Neural progenitor cell (in vitro differentiated cells): ENCODE measurements at regions not wholly inside any gene's neighbourhood (a gene's known extent, or its start where the extent isn't known, plus 50 kb on each side); places are given as distances from the start of the nearest gene placed in this dataset.
"Not testable (repeated sequence)": the region's sequence is repeated elsewhere in the genome, so short reads cannot be mapped to it uniquely, and the experiment has no call there.

Experiments used
- CTCF ChIP-seq: fragments of 200-600 bp; sonication (generic); IDR thresholded peaks from 2 replicates; pipeline ENCODE4 v1.5.1; 2017; ENCODE audit warnings: antibody characterized with exemption, mild to moderate bottlenecking
- EZH2 ChIP-seq: fragments of 200-600 bp; sonication (generic); IDR thresholded peaks from 2 replicates; pipeline ENCODE4 v1.6.1; 2017; ENCODE audit warnings: antibody characterized with exemption, mild to moderate bottlenecking, moderate library complexity

GRCh38 chr7:120086468-120086867, 186.5 kb upstream of the KCND2 start:
- not testable (repeated sequence) for TF ChIP-seq CTCF, EZH2
